OCI-LY1 (cell line): ENCODE measurements at regions not wholly inside any gene's neighbourhood (a gene's known extent, or its start where the extent isn't known, plus 50 kb on each side); places are given as distances from the start of the nearest gene placed in this dataset.

Experiments
- H2AFZ ChIP-seq: fragments of 200-600 bp; sonication (generic), shearing (Covaris generic); 2 replicates; pipeline ENCODE4 v1.6.0; 2014; ENCODE audit warnings: antibody characterized with exemption, mild to moderate bottlenecking, low read length
- H3F3A ChIP-seq: fragments of 200-600 bp; sonication (generic), shearing (Covaris generic); 2 replicates; pipeline ENCODE4 v1.6.0; 2014; ENCODE audit warnings: mild to moderate bottlenecking, antibody characterized with exemption, low read length, moderate library complexity; ENCODE audit not compliant: insufficient read depth
- H3K27ac ChIP-seq: fragments of 200-600 bp; sonication (generic); 2 replicates; pipeline ENCODE4 v1.5.1; 2014; ENCODE audit warnings: low read length, mixed run types, mild to moderate bottlenecking, low read depth; ENCODE audit not compliant: poor library complexity, severe bottlenecking
- H3K27me3 ChIP-seq: fragments of 200-600 bp; sonication (generic); 2 replicates; pipeline ENCODE4 v1.6.0; 2014; ENCODE audit warnings: antibody characterized with exemption, mild to moderate bottlenecking, low read length, moderate library complexity; ENCODE audit not compliant: insufficient read depth
- H3K36me3 ChIP-seq: fragments of 200-600 bp; sonication (generic); 2 replicates; pipeline ENCODE4 v1.6.1; 2014; ENCODE audit warnings: mild to moderate bottlenecking, antibody characterized with exemption, low read length, moderate library complexity, mixed read lengths; ENCODE audit not compliant: insufficient read depth
- H3K4me1 ChIP-seq: fragments of 200-600 bp; sonication (generic); 2 replicates; pipeline ENCODE4 v1.5.1; 2014; ENCODE audit warnings: mild to moderate bottlenecking, low read length, moderate library complexity; ENCODE audit not compliant: insufficient read depth, severe bottlenecking
- H3K4me2 ChIP-seq: fragments of 200-600 bp; sonication (generic), shearing (Covaris generic); 2 replicates; pipeline ENCODE4 v1.6.1; 2014; ENCODE audit warnings: low read length
- H3K4me3 ChIP-seq: fragments of 200-600 bp; sonication (generic); 2 replicates; pipeline ENCODE4 v1.5.1; 2014; ENCODE audit warnings: low read length, low read depth, mild to moderate bottlenecking, mixed read lengths; ENCODE audit not compliant: poor library complexity, severe bottlenecking
- H3K79me2 ChIP-seq: fragments of 200-600 bp; shearing (Covaris generic); 2 replicates; pipeline ENCODE4 v1.6.1; 2016; ENCODE audit warnings: mixed run types, low read length, mixed read lengths; ENCODE audit not compliant: insufficient read depth
- H3K9ac ChIP-seq: fragments of 200-600 bp; sonication (generic), shearing (Covaris generic); 2 replicates; pipeline ENCODE4 v1.6.1; 2014; ENCODE audit warnings: mild to moderate bottlenecking, low read length, mixed read lengths
- H3K9me2 ChIP-seq: fragments of 200-600 bp; sonication (generic), shearing (Covaris generic); 2 replicates; pipeline ENCODE4 v1.6.1; 2014; ENCODE audit warnings: low read depth, mild to moderate bottlenecking, low read length, mixed read lengths
- H3K9me3 ChIP-seq: fragments of 200-600 bp; shearing (Covaris generic); 2 replicates; pipeline ENCODE4 v1.6.1; 2014; ENCODE audit warnings: low read length, mixed read lengths
- H4K20me1 ChIP-seq: fragments of 200-600 bp; sonication (generic), shearing (Covaris generic); 2 replicates; pipeline ENCODE4 v1.6.0; 2016; ENCODE audit warnings: mild to moderate bottlenecking, low read length; ENCODE audit not compliant: insufficient read depth
- CTCF ChIP-seq: fragments of 200-600 bp; sonication (generic), shearing (Covaris generic); IDR thresholded peaks from 2 replicates; pipeline ENCODE4 v1.5.1; 2017; ENCODE audit warnings: mild to moderate bottlenecking, antibody characterized with exemption, low read length, moderate library complexity, mixed read lengths
- EZH2 ChIP-seq: fragments of 200-600 bp; sonication (generic), shearing (Covaris generic); IDR thresholded peaks from 2 replicates; pipeline ENCODE4 v1.8.0; 2017; ENCODE audit warnings: borderline replicate concordance, mixed run types, mild to moderate bottlenecking, antibody characterized with exemption, low read length, moderate library complexity, mixed read lengths

GRCh38 chr10:36765782-36766414, 359.5 kb upstream of the ANKRD30A start:
- Histone ChIP-seq H3K4me3 (no peak overlapping the region), H3K4me1 (no peaks in the 10 kb centered on the region), H3K4me2 (no peak overlapping the region), H3K27ac (no peak overlapping the region), H3K79me2 (no peaks in the 10 kb centered on the region), H3K9ac (no peak overlapping the region), H3K9me3 (no peaks in the 10 kb centered on the region), H2AFZ (no peak overlapping the region), H3F3A (no peaks in the 10 kb centered on the region), H3K27me3 (no peaks in the 10 kb centered on the region), H4K20me1 (no peaks in the 10 kb centered on the region), H3K36me3 (no peaks in the 10 kb centered on the region), H3K9me2 (no peaks in the 10 kb centered on the region)
- no peak for TF ChIP-seq CTCF
- no peak for TF ChIP-seq EZH2

- H3K27me3 ChIP-seq: no peaks in the 10 kb centered on the region
- H3K4me1 ChIP-seq: no peaks in the 10 kb centered on the region
- H3K27ac ChIP-seq: no peak overlapping the region
- H3K79me2 ChIP-seq: no peaks in the 10 kb centered on the region
- no peaks in the 10 kb centered on the region for H3K9me3 ChIP-seq
- no peak overlapping the region for H3K4me3 ChIP-seq
- no peak for TF ChIP-seq CTCF
- TF ChIP-seq EZH2: no peak
- H2AFZ ChIP-seq: no peak overlapping the region
- no peak overlapping the region for H3K9ac ChIP-seq
- H3K9me2 ChIP-seq: no peaks in the 10 kb centered on the region
- no peaks in the 10 kb centered on the region for H3K36me3 ChIP-seq
- H3K4me2 ChIP-seq: no peak overlapping the region
- H4K20me1 ChIP-seq: no peaks in the 10 kb centered on the region
- H3F3A ChIP-seq: no peaks in the 10 kb centered on the region
Observed at GRCh38 chr10:36764823-36765222, 360.6 kb upstream of the ANKRD30A start.

- no peak overlapping the region for H2AFZ ChIP-seq
- H3K79me2 ChIP-seq: no peaks in the 10 kb centered on the region
- no peaks in the 10 kb centered on the region for H3K9me3 ChIP-seq
- no peak overlapping the region for H3K9ac ChIP-seq
- no peak overlapping the region for H3K4me2 ChIP-seq
- H3K4me3 ChIP-seq: no peak overlapping the region
- H4K20me1 ChIP-seq: no peaks in the 10 kb centered on the region
- no peaks in the 10 kb centered on the region for H3K36me3 ChIP-seq
- no peaks in the 10 kb centered on the region for H3K4me1 ChIP-seq
- H3F3A ChIP-seq: no peaks in the 10 kb centered on the region
- no peaks in the 10 kb centered on the region for H3K27me3 ChIP-seq
- TF ChIP-seq CTCF (no peak), EZH2 (no peak)
- H3K27ac ChIP-seq: no peak overlapping the region
- no peaks in the 10 kb centered on the region for H3K9me2 ChIP-seq
Observed at GRCh38 chr10:36761121-36761520, 364.3 kb upstream of the ANKRD30A start.
